SJCRH30 (cell line): ENCODE measurements at regions not wholly inside any gene's neighbourhood (a gene's known extent, or its start where the extent isn't known, plus 50 kb on each side); places are given as distances from the start of the nearest gene placed in this dataset.

Experiments used
- DNase-seq, 2 experiments: peaks; one replicate each; pipeline ENCODE4 v3.0.0-alpha.2; 2015 to 2020
- H3K27ac ChIP-seq: fragments of 250-450 bp; sonication (Bioruptor Pico); 2 replicates; pipeline ENCODE4 v1.5.1; 2020; ENCODE audit warnings: mild to moderate bottlenecking, moderate library complexity
- H3K27me3 ChIP-seq: fragments of 250-450 bp; sonication (Bioruptor Pico); 2 replicates; pipeline ENCODE4 v1.5.1; 2020; ENCODE audit warnings: mild to moderate bottlenecking, moderate library complexity
- H3K36me3 ChIP-seq: fragments of 250-450 bp; sonication (Bioruptor Pico); 2 replicates; pipeline ENCODE4 v1.5.1; 2020; ENCODE audit warnings: mild to moderate bottlenecking, moderate library complexity
- H3K4me1 ChIP-seq: fragments of 250-450 bp; sonication (Bioruptor Pico); 2 replicates; pipeline ENCODE4 v1.5.1; 2020; ENCODE audit warnings: mild to moderate bottlenecking, moderate library complexity
- H3K4me3 ChIP-seq: fragments of 250-450 bp; sonication (Bioruptor Pico); 2 replicates; pipeline ENCODE4 v1.5.1; 2020; ENCODE audit warnings: mild to moderate bottlenecking, moderate library complexity
- H3K9me3 ChIP-seq: fragments of 250-450 bp; sonication (Bioruptor Pico); replicated peaks from 2 replicates; pipeline ENCODE4 v1.5.1; 2020; ENCODE audit warnings: mild to moderate bottlenecking, moderate library complexity

DNA sequence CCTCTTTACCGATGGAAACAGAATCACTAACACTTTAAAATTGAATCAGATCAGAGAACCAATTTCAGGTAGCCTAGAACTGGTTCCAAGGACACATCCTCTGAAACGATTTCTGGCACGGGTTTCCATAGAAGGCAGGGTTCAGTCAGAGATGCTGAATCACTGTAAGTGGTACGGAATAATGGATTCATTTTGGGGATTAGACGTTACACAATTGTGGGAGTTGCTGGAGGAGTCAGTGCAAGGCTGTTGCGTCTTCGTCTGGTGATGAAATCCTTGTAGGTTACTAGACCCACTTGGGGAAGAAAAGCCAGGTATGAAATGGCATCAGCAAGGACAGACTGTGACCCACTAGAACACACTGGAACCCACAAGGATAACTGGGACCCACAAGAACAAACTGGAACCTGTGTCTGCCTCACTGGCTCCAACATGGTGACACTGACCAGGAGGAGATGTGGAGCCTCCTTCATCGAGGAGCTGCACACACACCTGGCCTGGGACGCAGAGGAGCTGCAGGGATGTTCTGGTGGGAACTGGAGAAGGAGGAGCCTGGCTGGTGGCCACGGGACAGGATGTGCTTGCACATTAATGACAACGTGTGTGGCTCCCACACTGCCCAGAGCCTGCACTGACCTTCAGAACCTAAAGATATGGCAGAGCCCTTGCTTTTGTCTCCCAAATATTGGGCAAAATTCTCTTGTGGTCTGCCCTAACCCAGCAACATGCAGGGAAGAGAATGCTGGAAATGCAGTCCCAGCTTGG, 105.1 kb downstream of the TRAPPC11 start:
- H3K9me3 ChIP-seq: no peaks in the 10 kb centered on the region

DNA sequence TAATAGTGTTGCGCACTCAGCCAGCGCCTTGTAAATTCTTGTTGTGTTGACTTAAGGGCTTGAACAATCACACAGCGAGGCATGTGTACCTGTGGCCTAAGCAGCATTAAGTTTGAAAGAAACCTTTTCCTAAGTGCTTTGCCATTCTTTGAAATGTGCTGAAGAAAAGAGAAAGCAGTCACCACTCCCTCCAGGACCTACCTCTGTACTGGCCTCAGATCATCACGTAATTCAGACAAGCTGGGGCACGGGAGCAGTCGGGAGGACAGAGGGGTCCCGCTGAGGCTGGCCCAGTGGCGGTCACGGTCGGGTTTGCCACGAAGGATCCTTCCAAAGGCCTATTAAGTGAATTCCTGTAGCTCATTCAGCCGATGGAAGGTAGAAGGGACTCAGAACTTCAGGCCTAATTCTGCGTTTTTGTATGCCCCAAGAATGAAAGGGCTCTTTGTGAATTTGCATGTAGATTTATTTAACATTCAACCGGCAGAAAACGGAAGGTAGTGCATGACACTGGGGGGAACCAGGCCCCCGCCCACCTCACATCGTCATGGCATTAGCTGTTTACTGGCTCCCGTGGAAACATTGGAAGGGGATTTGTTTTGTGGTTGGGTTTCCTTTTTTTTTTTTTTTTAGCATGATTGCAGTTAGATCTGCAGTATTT, 106.3 kb downstream of the TRAPPC11 start:
- Histone ChIP-seq H3K4me1 (no peaks in the 10 kb centered on the region), H3K36me3 (no peaks in the 10 kb centered on the region), H3K4me3 (peak overlapping the region; percentile 19), H3K9me3 (no peaks in the 10 kb centered on the region), H3K27ac (no peak overlapping the region), H3K27me3 (no peaks in the 10 kb centered on the region)
- DNase-seq: peak in 1 of 2 experiments; percentile 18

More for the DNA sequence above, 105.1 kb downstream of the TRAPPC11 start:
- Histone ChIP-seq H3K36me3 (no peaks in the 10 kb centered on the region), H3K4me3 (no peak overlapping the region), H3K27me3 (no peaks in the 10 kb centered on the region), H3K4me1 (no peaks in the 10 kb centered on the region), H3K27ac (no peak overlapping the region)
- DNase-seq: no peak

DNA sequence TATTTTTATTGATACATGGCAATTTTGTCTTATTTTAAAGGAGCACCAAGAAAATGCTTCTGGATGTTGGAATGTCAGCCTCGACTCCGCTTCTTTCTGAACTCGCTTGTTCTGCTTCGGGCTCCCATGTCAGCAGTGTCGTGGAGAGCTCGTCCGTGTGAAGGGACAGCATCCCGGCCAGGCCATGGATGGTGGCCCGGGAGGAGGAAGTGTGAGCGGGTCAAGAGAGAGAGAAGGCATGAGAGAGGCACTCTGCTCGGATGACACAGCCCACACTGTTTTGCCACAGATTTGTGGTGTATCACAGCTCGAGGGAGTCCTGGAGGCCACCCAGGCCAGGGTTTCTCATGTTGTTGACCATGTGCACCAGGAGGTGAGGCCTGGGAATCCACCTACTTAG, 107.0 kb downstream of the TRAPPC11 start:
- DNase-seq: no peak
- H3K9me3 ChIP-seq: no peaks in the 10 kb centered on the region
- no peaks in the 10 kb centered on the region for H3K4me1 ChIP-seq
- no peak overlapping the region for H3K4me3 ChIP-seq
- H3K36me3 ChIP-seq: no peaks in the 10 kb centered on the region
- H3K27me3 ChIP-seq: no peaks in the 10 kb centered on the region
- H3K27ac ChIP-seq: no peak overlapping the region

DNA sequence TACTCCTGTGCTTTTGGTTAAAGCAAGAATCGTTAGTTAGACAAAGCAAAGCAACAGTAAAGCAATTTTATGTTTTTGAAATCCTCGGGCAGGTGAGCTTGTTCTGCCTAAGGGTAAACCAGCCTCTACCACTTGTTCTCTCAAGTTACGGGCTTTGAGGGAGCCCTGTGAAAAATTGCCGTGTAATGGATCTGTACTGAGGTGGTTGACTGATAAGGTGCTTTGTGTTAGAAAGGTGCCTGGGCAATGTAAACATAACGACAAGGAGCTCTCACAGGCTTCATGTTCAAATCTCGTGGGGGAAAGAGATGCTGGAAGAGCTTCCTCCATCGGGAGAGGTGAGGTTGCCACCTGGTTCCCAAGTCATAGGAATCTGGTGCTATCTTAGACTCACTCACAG, 111.8 kb downstream of the TRAPPC11 start:
- no peaks in the 10 kb centered on the region for H3K4me1 ChIP-seq
- no peak overlapping the region for H3K4me3 ChIP-seq
- DNase-seq: no peak
- H3K9me3 ChIP-seq: no peaks in the 10 kb centered on the region
- no peaks in the 10 kb centered on the region for H3K36me3 ChIP-seq
- H3K27me3 ChIP-seq: no peaks in the 10 kb centered on the region
- no peak overlapping the region for H3K27ac ChIP-seq

DNA sequence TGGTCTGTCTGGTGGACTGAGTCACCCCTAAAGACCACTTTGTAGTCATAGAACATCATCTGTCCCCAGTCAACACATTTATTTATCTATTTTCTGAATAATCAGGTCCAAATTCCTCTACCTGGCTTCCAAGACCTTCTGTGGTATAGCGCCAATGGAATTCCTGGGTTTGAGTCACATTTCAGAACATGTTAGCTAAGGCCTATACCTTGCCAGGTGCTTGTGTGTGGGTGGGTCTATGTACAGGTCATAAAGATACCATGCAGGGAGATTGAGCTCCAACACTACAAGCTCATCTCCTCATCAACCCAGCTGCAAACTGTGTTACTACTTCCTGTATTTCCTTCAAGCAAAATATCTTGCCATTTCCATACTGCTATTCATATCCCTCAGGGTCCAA, 113.3 kb downstream of the TRAPPC11 start:
- H3K4me1 ChIP-seq: no peaks in the 10 kb centered on the region
- no peaks in the 10 kb centered on the region for H3K9me3 ChIP-seq
- H3K36me3 ChIP-seq: no peaks in the 10 kb centered on the region
- no peak overlapping the region for H3K4me3 ChIP-seq
- no peak overlapping the region for H3K27ac ChIP-seq
- H3K27me3 ChIP-seq: no peaks in the 10 kb centered on the region
- no peak for DNase-seq

DNA sequence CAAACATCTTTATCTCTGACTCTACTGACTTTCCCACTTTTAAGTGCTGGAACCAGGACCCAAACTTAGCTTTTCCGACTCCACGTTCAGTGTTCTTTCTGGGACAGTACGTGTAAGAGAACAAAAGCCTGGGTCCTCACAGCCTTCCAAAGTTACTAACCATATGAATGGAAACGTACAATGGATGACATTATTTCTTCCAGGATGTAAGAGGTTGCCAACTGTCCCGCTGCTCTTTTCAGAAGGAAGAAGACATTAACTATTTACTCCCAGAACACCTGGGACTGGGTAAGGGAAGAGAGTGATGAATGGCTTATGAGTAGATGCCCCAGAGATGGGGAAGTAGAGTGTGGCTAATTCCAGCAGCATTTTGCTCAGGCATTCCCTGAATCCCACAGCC, 114.7 kb downstream of the TRAPPC11 start:
- H3K4me1 ChIP-seq: no peaks in the 10 kb centered on the region
- H3K27me3 ChIP-seq: no peaks in the 10 kb centered on the region
- H3K9me3 ChIP-seq: no peaks in the 10 kb centered on the region
- H3K27ac ChIP-seq: no peak overlapping the region
- DNase-seq: no peak
- H3K36me3 ChIP-seq: no peaks in the 10 kb centered on the region
- no peak overlapping the region for H3K4me3 ChIP-seq

DNA sequence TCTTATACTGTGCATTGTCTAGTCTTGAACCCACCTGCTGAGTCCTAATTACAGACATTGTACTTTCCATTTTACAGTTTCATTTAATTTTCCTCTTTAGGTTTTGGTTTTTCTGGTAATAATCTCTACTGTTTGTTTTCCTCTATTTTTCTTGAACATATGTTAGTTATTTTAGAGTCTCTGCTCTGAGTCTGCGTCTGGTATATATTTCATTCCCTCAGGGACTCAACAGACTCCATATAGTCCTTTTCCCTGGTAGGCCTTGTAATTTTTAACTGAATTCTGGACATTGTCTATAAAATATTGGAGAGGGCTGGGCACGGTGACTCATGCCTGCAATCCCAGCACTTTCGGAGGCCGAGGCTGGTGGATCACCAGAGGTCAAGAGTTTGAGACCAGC, 121.8 kb upstream of the STOX2 start:
- H3K27ac ChIP-seq: no peak overlapping the region
- H3K4me3 ChIP-seq: no peak overlapping the region
- DNase-seq: no peak
- no peaks in the 10 kb centered on the region for H3K9me3 ChIP-seq
- H3K36me3 ChIP-seq: no peaks in the 10 kb centered on the region
- no peaks in the 10 kb centered on the region for H3K27me3 ChIP-seq
- H3K4me1 ChIP-seq: no peaks in the 10 kb centered on the region

DNA sequence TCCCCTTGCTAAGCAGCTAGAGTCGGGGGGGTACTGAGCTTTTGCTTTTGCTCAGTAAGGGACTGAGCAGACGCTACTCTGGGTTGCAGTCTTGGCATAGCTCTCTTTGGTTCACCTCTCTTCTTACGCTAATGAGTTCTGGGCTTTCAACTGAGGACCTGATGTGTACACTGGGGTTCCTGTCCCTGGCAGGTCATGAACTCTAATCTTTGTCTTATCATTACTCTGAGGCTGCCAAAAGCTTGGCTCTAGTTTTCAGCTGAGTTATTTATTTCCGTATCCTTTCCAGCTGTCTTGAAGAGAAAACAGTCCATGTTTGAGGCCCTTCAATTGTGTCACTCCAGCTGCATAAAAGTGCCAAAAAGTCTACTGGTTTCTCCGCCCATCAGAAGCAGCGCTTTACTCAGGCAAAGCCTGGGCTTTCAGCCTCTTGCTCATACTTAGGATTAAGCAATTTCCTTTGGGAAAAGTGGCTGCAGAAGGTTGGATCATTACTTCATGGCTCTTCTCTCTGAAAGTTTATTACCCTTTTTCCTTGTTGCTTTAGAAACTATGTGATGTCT, 121.0 kb upstream of the STOX2 start:
- DNase-seq: no peak
- H3K4me3 ChIP-seq: no peak overlapping the region

DNA sequence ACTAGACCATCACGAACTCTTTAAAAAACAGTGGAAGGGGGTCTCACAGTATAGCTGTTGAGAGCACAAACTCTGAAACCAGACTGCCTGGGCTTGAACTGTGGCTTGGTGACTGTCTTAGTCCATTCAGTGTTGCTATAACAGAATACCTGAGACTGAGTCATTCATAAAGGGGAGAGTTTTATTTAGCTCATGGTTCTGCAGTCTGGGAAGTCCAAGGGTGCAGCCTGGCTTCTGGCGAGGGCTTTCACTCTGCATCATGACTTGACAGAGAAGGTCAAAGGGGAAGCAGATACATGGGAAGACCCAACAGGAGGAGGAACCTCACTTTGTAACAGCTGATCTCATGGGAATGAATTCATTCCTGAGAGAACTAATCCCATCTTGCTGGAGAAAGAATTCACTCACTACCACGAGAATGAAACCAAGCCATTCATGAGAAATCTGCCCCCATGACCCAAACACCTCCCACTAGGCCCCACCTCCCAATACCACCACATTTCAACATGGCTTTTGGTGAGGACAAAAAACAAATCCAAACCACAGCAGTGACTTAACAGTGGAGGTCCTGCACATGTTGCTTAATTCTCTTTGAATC, 116.7 kb upstream of the STOX2 start:
- DNase-seq: no peak
- H3K4me3 ChIP-seq: no peak overlapping the region

More for the DNA sequence above, 121.0 kb upstream of the STOX2 start:
- Histone ChIP-seq H3K4me1 (no peaks in the 10 kb centered on the region), H3K9me3 (no peaks in the 10 kb centered on the region), H3K36me3 (no peaks in the 10 kb centered on the region), H3K27ac (no peak overlapping the region), H3K27me3 (no peaks in the 10 kb centered on the region)

DNA sequence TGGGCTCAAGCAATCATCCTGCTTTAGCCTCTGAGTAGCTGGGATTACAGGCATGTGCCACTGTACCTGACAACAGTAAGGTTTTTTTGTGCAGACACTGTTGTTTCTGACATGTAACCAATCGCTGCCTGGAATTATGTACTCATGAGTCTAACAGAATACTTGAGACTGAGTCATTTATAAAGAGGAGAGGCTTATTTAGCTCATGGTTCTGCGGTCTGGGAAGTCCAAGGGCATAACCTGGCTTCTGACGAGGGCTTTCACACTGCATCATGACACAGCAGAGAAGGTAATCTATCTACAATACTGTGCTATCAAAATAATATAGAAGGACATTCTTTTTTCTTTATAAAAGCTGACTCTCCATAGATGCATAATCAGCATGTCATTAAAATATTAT, 115.5 kb upstream of the STOX2 start:
- Histone ChIP-seq H3K4me3 (no peak overlapping the region), H3K9me3 (no peaks in the 10 kb centered on the region), H3K27ac (no peak overlapping the region), H3K27me3 (no peaks in the 10 kb centered on the region), H3K4me1 (no peaks in the 10 kb centered on the region), H3K36me3 (no peaks in the 10 kb centered on the region)
- no peak for DNase-seq

More for the DNA sequence above, 116.7 kb upstream of the STOX2 start:
- Histone ChIP-seq H3K27ac (no peak overlapping the region), H3K27me3 (no peaks in the 10 kb centered on the region), H3K4me1 (no peaks in the 10 kb centered on the region), H3K36me3 (no peaks in the 10 kb centered on the region), H3K9me3 (no peaks in the 10 kb centered on the region)

DNA sequence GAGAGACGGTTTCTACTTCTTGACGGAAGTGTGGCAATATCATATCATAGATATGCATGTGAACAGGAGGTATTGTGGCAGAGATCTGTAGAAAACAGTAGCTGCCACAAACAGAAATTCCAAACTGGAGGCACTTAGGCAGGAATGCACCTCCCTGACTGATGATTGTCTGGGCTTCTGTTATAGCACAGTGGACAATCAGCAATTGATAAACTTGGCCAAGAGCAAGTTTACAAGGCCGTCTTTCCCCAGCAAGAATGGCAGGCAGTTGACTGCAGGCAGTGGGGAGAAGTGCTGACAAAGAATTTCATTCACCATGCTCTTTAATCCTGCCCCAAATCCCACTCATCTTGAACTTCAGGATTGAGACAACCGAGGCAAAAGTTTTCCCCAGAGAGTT, 114.4 kb upstream of the STOX2 start:
- Histone ChIP-seq H3K4me3 (no peak overlapping the region), H3K27ac (no peak overlapping the region), H3K4me1 (no peaks in the 10 kb centered on the region), H3K27me3 (no peaks in the 10 kb centered on the region), H3K9me3 (no peaks in the 10 kb centered on the region), H3K36me3 (no peaks in the 10 kb centered on the region)
- no peak for DNase-seq

DNA sequence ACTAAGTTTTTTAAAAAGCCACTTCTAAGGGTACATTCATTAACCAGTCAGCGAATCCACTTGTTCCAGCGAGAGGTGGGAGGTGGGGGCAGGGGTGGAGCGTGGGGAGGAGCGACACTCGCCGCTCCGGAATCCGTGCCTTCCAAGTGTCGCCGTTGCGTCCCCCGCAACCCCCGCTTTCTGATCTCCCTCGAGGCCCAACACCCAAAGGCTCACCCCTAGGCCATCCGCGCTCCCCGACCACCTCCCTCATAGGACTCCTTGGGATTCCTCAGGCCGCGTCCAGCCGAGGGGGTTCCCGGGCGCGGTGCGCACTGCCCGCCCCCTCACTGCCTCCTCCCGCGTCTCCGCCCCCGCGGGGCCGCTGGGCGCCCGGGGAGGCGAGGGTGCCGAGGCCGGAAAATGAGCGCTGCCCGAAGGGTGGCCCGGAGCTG, 108.1 kb upstream of the STOX2 start:
- Histone ChIP-seq H3K4me1 (no peaks in the 10 kb centered on the region), H3K36me3 (no peaks in the 10 kb centered on the region), H3K4me3 (peak overlapping the region; percentile 52), H3K27ac (no peak overlapping the region), H3K27me3 (no peaks in the 10 kb centered on the region), H3K9me3 (no peaks in the 10 kb centered on the region)
- DNase-seq: peak in 1 of 2 experiments; percentile 9

DNA sequence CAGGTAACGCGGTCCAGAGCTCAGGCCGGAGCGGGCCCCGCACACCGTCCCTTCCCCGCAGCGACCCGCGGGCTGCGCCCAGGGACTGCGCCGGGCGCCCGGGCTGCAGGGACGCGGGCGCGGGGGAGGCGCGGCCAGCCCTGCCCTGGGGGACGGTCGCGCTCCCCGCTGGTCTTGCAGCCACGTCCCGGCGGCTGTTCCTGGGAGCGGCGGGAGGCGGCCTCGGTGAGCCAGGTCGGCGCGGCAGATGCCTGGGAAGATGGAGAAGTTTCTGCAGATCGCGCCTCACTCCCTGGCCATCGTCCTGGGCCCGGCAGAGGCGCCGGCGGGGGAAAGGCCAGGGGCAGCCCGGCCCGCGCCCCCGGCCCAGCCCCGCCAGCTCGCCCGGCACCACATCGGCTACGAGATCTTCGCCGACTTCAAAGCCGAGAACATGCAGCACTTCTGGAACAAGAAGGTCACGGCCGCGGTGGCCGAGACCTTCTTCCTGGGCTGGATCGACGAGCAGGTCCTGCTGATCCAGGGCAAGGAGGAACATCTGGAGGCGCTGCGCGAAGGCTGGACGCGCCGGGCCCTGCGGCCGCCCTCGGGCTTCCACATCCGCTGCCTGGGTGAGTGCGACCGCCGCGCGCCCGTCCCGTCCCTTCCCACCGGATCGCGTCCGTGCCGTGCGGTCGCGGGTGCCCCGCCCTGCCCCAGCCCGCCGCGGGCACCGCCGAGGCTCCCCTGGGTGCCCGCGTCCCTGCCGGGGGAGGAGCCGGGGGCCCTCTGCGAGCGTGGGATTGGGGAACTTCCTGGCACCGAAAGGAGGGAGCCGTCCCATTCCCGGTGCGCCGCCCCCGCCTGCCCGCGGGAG, 107.4 kb upstream of the STOX2 start:
- Histone ChIP-seq H3K27ac (no peak overlapping the region), H3K36me3 (no peaks in the 10 kb centered on the region), H3K4me3 (peak overlapping the region; percentile 52), H3K4me1 (no peaks in the 10 kb centered on the region), H3K27me3 (no peaks in the 10 kb centered on the region), H3K9me3 (no peaks in the 10 kb centered on the region)
- peak; percentile 4 to 6 for DNase-seq
